NCI-H1092 (cell line): ENCODE measurements at regions not wholly inside any gene's neighbourhood (a gene's known extent, or its start where the extent isn't known, plus 50 kb on each side); places are given as distances from the start of the nearest gene placed in this dataset.
"Not testable (repeated sequence)": the region's sequence is repeated elsewhere in the genome, so short reads cannot be mapped to it uniquely, and the experiment has no call there.

ENCODE experiments used
- DNase-seq: peaks from one replicate; lab custom pipeline; 2025; lab: John Stamatoyannopoulos, UW

- DNase-seq: no peak
Observed at GRCh38 chr13:71382285-71382684, 484.7 kb downstream of the DACH1 start.

DNA sequence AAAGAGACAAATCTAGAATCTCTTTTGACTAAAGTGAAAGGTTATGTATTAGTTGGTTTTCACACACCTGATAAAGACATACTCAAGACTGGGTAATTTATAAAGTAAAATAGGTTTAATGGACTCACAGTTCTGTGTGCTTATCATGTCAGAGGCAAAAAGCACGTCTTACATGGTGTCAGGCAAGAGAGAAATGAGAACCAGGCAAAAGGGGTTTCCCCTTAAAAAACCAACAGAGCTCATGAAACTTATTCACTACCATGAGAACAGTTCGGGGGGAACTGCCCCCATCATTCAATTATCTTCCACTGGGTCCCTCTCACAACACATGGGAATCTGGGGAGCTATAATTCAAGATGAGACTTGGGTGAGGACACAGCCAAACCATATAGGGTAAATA, 486.8 kb downstream of the DACH1 start:
- no peak for DNase-seq

DNA sequence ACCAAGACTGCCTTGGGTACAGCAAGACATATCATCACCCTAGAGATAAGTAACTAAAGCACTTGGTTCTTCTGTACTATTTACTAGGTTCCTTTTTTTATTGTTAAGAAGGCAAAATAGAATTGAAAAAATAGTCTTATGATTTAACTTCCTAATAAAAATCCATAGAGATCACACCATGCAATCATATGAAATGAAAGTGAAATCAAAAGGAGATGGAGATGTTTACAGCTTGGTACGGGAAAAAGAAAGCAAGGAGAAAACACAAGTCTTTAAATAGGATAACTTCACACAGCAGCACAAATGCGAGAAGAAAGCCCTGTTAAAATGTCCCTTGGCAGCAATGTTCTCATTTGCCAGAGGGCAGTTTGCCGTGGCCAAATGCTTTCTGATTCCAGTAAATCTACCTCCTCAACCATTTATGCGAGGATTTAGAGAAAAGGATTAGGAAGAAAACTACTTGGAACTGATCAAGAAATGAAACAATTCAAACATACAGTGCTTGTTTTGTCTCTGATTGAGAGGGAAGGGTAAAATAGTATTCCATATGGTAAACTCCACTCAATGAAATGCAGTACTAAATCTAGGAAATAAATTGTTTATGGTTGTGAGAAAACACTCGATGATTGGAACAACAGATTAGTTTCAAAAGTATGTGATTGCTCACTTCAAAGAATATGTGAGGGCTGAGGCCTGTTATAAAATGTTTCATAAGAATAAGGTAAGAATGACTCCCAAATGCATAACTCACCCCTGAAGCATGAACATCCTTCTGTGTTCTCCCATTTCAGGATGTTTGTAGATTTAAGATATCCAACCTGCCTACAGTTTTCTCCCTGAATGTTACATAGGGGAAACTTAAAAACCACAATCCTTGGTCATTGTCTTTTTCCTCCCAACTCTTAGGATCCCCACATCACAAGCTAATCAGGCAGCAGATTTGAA, 487.8 kb downstream of the DACH1 start:
- DNase-seq: no peak

- no peak for DNase-seq
Observed at GRCh38 chr13:71374471-71375049, 492.4 kb downstream of the DACH1 start.

- no peak for DNase-seq
Observed at GRCh38 chr13:71368336-71368735, 498.7 kb downstream of the DACH1 start.

GRCh38 chr13:71360041-71360440, 507.0 kb downstream of the DACH1 start:
- no peak for DNase-seq

- no peak for DNase-seq
Observed at GRCh38 chr13:71359641-71360040, 507.4 kb downstream of the DACH1 start.

- no peak for DNase-seq
Observed at GRCh38 chr13:71358218-71358617, 508.8 kb downstream of the DACH1 start.

GRCh38 chr13:71355010-71355409, 512.0 kb downstream of the DACH1 start:
- DNase-seq: no peak

- no peak for DNase-seq
Observed at GRCh38 chr13:71350886-71351285, 516.1 kb downstream of the DACH1 start.

GRCh38 chr13:71345856-71346255, 521.1 kb downstream of the DACH1 start:
- DNase-seq: not testable (repeated sequence)

DNA sequence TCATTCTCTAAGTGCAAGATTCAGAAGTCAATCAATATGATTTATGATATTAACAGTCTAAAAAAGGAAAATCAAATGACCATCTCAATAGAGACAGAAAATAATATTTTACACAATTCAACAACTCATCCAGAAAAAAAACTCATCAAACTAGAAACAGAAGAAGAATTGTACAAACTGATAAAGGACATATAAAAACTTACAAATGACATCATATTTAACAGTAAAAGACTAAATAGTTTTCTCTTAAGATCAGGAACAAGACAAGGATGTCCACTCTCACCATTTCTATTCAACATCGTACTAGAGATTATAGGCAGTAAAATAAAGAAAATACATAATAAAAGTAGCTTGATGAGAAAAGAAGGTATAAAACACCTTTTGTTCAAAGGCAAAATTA, 527.3 kb downstream of the DACH1 start:
- DNase-seq: no peak

DNA sequence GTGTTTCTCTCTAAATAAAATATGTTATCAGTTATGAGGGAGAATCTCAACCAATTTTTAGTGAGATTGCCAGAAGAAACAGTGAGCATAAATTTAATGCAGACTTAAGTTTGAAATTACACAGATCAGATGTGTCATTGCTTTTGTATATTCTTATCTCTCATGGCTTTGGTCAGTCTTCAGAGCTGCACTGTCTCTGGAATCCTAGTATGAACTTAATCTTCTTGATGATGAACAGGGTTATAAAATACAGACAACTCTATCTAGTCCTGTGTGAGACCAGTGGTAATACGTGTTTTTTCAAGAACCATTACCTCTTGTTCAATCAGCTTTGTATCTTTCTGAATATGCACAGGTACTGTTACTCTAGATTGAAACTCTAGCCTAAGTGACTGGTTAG, 528.0 kb downstream of the DACH1 start:
- DNase-seq: no peak

GRCh38 chr13:71338070-71338469, 528.9 kb downstream of the DACH1 start:
- DNase-seq: no peak

- DNase-seq: no peak
Observed at GRCh38 chr13:71327266-71327665, 539.7 kb downstream of the DACH1 start.

DNA sequence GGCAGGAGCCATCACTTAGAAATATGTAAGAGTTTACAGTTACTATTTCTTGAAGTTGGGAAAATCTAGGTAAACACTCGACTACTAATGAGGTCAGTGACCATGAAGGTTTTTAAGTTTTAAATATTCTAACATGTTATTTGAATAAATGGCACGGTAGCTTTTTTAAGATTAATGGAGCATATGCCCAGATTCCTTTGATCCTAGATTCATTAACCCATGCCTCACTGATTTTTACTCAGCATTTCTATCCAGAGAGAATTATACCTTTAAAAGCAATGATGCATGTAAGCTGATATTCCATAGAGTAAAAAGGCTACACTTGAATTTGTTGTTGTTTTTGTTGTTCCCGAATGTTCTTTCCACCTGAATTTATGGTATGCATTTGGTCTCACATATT, 541.4 kb downstream of the DACH1 start:
- DNase-seq: no peak

GRCh38 chr13:71323266-71323665, 543.7 kb downstream of the DACH1 start:
- DNase-seq: no peak

DNA sequence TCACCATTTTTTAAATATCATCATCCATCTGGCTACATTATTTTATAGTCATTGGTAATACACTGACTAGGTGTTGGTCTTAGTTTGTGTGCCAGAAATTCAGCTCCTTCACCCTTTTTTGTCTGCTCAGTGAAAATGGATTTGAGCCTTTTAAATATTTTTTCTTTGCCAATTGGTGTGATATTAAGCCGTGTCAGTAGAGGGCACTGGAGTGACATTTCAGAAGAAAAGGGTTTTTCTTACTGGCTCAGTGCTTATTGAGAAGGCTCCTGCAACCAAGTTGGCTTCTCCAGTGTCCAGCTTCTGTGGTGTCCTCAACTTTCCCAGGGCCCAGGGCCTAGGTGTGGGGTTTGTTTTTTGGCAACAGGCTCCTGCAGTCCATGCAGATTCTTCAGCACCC, 546.6 kb downstream of the DACH1 start:
- no peak for DNase-seq

DNA sequence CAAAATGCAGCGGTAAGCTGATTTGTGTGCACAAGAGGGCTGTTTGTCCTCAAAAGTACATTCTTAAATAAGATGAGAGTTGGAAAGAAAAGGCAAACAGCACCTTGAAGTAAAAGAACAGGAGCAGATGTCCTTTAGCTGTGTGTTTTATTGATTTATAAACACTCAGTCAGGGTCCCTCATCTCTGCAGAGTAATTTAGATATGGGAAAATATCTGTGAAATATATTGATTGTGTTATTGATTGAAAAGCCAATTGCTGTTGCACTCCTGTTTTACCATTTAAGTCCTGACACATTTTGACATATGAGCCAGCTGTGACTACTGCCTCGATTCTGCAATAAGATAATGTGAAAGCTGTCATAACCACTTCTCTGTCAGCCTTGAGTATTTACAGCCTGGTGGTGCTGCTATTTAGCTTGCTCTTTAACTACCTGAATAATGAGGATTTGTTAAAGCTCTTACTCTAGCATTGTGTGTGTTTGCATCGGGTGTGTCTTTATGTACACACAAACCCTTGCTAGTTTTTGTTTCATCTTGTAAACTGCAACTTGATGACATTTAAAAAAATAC, 550.1 kb downstream of the DACH1 start:
- DNase-seq: no peak

- no peak for DNase-seq
Observed at GRCh38 chr13:71312923-71313322, 554.1 kb downstream of the DACH1 start.

- no peak for DNase-seq
Observed at GRCh38 chr13:71309905-71310304, 557.1 kb downstream of the DACH1 start.

GRCh38 chr13:71306821-71307220, 560.2 kb downstream of the DACH1 start:
- DNase-seq: no peak

GRCh38 chr13:71304861-71305260, 562.1 kb downstream of the DACH1 start:
- DNase-seq: no peak
